Kasumi-1 (cell line): ENCODE measurements at regions not wholly inside any gene's neighbourhood (a gene's known extent, or its start where the extent isn't known, plus 50 kb on each side); places are given as distances from the start of the nearest gene placed in this dataset.
"Not testable (repeated sequence)": the region's sequence is repeated elsewhere in the genome, so short reads cannot be mapped to it uniquely, and the experiment has no call there.

Experiments
- DNase-seq, 2 experiments: peaks; one replicate each; lab custom pipeline; 2025; lab: John Stamatoyannopoulos, UW

DNA sequence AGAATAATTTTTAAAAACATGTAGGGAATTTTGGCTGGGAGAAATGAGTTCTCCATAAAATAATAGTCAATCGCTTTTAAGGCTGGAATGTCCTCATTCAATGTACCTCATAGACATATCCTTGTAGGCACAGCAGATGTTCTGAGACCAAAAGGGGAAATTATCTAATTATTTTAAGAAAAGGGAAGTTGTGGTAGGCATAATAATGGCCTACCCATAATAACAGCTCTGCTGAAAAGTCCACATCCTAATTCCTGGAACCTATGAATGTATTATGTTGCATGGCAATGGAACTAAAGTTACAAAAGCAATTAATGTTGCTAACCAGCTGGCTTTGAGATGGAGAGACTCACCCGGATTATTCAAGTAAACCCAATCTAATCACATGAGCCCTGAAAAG lies 216.1 kb downstream of the TRIM36 start:
- DNase-seq = peak; percentile 78 to 85

DNA sequence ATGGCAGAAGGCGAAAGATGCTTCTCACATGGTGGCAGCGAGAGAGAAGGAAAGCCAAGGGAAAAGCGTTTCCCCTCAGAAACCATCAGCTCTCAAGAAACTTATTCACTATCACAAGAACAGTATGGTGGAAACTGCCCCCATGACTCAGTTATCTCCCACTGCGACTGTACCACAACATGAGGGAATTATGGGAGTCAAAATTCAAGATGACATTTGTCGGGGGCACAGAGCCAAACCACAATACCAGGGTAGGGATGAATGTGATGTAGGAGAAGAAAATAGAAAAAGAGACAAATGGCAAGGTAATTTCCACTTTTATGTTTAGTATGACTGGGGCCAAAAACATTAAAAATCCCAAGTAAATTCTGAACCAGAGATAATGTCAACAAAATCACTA lies 216.8 kb downstream of the TRIM36 start:
- DNase-seq = no peak

GRCh38 chr5:114949756-114950155 lies 220.0 kb downstream of the TRIM36 start:
- DNase-seq = no peak

DNA sequence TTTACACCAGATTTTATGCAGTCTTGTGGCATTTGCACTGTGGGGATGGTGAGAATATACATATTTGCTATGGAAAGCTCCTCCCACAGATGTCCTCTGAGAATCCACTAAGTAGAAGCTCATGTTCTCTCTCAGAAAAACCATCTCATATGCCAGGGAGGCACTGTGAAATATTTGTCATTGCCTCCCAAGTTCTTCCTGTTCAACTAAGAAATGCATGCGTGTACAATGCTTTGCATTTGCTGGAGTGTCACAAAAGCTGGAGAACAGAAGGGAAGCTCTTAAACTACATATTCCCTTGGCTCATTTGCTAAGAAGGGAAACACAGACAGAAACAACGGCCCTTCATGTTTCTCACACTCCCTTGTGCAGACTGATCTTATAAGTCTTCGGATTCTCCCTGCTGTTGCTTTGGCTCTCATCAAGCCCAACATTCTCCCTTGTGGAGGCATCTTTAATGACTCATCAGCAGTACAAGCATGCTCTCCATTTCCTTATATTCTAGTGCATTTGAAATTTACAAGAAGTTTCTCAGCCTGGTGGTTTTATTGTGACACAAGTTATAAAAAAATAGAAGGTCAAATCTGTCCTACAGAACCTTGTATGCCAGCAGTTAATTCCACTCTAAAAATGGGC lies 220.6 kb downstream of the TRIM36 start:
- DNase-seq = peak; percentile 20 to 36

DNA sequence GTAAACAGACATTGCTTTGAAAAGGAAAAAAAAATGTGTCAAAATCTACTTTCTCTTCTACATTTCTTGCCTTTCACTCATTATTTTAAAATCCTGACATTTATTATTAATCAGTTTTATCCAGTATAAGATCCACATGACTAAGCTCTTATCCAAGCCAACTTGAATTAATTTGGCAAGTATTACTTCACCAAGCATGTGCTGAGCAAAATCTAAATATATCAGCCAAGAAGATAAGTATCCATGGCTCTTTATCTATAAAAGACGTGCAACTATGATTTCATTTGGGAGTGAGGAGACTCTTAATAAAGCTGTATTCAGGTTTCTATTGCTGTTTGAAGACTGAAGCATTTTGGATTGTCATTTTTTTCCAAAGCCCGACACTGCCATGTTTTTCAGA lies 221.3 kb downstream of the TRIM36 start:
- no peak for DNase-seq

DNA sequence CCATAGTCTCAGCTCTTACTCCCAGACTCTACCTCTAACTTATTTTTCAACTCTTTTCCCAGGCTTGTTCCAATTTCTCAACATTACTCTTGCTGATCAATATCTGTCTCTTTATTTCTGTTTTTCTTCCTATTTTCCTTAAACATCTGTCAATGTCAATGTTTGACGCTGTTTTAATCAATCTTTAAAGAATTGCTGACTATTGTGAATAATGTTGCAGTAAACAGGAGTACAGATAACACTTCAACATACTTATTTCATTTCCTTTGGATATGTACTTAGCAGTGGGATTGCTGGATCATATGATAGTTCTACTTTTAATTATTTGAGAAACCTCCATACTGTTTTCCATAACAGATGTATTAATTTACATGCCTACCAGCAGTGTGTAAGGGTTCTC lies 229.0 kb downstream of the TRIM36 start:
- no peak for DNase-seq

DNA sequence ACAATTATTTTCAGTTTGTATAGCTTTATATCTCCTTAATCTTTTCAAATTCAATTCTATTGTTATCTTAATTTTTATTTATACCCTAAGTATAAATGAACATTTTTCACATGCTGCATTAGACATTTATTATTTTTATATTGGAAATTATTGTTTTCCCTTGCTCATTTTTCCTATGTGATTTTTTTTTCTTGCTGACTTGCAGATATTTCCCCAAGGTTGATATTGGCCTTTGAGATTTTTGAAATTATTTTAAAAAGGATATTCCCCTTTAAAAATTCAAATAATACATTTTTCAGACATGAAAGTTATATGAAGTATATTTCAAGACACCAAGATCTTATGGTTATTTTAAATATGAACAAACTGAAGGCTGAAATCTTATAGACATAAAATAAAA lies 234.2 kb downstream of the TRIM36 start:
- DNase-seq = no peak

- DNase-seq = no peak
Measured at GRCh38 chr5:114928644-114929462, 240.9 kb downstream of the TRIM36 start.

DNA sequence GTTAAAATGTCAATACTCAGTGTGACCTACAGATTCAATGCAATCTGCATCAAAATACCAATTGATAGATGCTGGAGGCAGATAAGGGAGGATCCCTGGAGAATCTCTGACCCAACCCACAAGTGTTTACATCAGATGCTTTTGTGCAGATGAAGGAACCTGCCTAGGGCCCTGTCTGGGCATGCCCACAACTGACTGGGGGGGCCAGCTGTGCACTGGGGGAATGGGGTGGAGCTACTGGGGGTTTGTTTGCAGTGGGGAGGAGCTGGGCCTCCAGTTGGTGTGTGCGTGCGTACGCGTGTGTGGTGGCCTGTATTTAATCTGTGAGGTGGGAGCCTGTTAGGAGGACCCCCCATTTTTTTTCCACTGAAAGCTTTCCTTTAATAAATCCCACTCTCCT lies 244.9 kb downstream of the TRIM36 start:
- no peak for DNase-seq

GRCh38 chr5:114912189-114912920 lies 257.4 kb downstream of the TRIM36 start:
- DNase-seq = no peak

DNA sequence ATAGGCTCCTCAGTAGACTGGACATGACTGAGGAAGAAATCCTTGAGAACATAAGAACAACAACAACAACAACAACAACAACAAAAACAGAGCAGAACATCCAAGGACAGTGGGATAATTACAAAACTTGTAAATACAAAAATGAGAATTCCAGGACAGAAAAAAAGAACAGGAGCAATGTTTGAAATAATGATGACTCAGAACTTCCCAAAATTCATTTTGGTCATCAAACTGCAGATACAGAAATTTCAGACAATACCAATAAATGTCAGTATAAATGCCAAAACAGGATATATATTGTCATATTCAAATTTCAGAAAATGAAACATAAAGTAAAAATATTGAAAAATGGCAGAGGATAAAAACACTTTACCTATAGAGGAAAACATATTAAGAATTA lies 259.0 kb downstream of the TRIM36 start:
- DNase-seq = no peak

DNA sequence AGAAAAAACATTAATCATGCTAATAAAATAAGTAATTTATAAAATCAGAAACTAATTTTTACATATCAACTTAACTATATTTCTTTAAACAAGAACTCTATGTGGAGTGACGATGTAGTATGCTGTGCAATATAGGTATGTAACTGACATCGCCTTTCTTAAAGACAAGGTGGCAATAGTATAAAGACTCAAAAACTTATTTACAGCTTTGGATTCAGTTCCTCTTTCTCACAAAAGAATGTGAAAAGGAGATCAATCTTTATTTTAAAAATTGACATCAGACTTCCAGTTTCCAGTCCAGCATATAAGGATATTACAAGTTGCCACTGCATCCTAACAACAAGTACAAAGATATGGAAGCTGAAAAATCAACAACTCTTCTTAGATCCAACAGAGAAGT lies 260.3 kb downstream of the TRIM36 start:
- DNase-seq = no peak

GRCh38 chr5:114903767-114904166 lies 265.9 kb downstream of the TRIM36 start:
- no peak for DNase-seq

GRCh38 chr5:114898602-114899001 lies 271.1 kb downstream of the TRIM36 start:
- no peak for DNase-seq

GRCh38 chr5:114883675-114884074 lies 286.0 kb downstream of the TRIM36 start:
- DNase-seq = no peak

- no peak for DNase-seq
Measured at GRCh38 chr5:114859438-114859735, 310.3 kb downstream of the TRIM36 start.

GRCh38 chr5:114858665-114859437 lies 310.9 kb downstream of the TRIM36 start:
- DNase-seq = peak in 1 of 2 experiments; percentile 13

- peak; percentile 96 to 97 for DNase-seq
Measured at GRCh38 chr5:114857941-114858551, 311.7 kb downstream of the TRIM36 start.

- not testable (repeated sequence) for DNase-seq
Measured at GRCh38 chr5:114844711-114845110, 325.0 kb downstream of the TRIM36 start.

GRCh38 chr5:114839360-114839759 lies 330.3 kb downstream of the TRIM36 start:
- no peak for DNase-seq

DNA sequence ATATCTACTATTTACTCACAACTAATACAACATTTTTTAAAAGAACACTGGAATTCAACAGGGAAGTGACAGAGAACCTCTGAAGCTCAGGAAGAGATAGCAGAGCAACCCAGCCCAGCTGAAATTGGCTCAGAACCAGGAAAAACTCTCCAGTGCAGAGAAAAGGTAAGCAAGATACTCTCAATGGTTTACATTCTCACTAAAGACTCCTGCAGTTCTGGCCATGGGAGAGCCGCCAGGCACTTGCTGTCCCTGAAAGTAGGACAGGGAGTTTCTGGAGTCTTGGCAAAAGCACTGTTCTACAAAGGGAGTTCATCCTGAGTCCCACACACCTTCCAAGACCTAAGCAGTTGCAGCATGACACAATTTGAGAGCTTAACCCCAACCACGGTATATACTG lies 330.8 kb downstream of the TRIM36 start:
- no peak for DNase-seq

- DNase-seq = no peak
Measured at GRCh38 chr5:114830114-114830513, 339.6 kb downstream of the TRIM36 start.
